DMS79 (cell line): ENCODE measurements at regions not wholly inside any gene's neighbourhood (a gene's known extent, or its start where the extent isn't known, plus 50 kb on each side); places are given as distances from the start of the nearest gene placed in this dataset.
"Not testable (repeated sequence)": the region's sequence is repeated elsewhere in the genome, so short reads cannot be mapped to it uniquely, and the experiment has no call there.

Source experiments
- DNase-seq: peaks from one replicate; lab custom pipeline; 2025; lab: John Stamatoyannopoulos, UW

DNA sequence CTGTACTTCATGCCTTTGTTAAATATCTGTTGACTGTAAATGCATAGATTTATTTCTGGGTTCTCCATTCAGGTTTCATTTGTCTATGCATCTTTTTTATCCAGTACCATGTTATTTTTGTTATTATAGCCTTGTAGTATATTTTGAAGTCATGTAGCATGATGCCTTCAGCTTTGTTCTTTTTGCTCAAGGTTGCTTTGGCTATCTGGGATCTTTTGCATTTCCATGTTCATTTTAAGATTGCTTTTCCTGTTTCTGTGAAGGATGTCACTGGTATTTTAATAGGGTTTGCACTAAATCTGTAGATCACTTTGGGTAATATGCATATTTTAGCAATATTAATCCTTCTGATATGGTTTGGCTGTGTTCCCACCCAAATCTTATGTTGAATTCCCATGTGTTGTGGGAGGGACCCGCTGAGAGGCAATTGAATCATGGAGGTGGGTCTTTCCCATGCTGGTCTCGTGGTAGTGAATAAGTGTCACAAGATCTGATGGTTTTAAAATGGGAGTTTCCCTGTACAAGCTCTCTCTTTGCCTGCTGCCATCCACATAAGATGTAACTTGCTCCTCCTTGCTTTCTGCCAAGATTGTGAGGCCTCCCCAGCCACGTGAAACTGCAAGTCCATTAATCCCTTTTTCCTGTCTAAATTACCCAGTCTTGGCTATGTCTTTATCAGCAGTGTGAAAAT is 302.8 kb upstream of the SEMA3C start:
- DNase-seq = no peak

DNA sequence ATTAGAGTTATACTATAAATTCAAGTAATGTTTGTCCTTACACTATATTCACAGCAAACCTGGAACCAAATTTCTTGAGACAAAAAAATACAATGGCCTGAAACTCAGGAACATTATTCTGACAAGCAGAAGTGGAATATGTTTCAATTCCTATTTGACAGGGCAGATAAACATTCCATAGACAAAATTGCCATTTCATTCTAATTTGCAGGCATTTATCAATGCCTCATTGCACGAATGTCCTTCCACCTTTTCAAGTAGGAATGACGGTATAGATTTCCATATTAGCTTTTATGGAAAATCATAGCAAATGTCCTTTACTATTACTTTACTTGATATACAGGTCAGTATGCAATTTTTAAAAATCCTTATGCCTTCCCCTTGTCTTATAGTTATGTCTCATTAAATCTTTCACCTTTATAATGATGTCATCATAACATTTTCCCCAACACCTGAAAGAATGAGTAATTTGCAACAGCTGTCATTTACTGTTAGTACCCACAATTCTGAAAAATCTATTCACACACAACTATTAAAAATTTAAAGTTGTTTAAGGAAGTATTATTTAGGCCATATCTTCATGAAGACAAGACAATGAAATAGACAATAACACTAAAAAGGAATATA is 299.7 kb upstream of the SEMA3C start:
- DNase-seq = no peak

DNA sequence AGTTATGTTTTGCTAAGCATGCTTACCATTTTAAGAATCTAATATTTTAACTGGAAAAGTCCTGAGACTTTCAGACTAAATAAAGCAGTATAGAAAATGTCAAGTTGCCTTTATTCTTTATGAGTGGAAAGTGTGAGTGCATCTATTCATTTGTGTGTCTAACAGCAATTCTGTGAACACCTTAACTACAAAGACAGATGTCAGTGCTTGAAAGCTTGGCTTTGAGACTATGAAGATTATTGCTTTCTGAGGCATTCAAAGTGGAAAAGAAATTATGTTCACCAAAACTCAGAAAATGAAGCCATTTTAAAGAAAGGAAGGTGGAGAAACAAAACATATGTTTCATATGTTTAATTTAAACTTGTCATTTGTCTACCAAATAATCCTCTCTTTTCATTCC is 294.5 kb upstream of the SEMA3C start:
- no peak for DNase-seq

DNA sequence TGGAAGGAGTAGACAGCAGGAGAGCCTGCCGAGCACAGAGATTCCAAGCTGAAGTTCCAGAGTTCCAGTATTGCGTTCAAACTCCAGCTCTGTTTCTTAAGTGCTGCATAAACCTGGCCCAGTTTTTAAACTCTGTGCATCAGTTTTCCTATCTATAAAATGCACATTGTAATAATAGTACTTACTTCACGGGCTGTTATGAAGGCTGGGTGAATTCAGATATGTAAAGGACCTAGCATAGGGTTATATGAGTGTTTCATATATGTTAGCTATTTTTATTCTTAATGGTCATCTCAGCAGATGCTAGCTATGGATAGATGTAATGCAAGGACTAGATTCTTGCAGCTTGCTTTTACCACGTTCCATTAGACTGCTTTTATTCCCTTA is 293.1 kb upstream of the SEMA3C start:
- DNase-seq = no peak

DNA sequence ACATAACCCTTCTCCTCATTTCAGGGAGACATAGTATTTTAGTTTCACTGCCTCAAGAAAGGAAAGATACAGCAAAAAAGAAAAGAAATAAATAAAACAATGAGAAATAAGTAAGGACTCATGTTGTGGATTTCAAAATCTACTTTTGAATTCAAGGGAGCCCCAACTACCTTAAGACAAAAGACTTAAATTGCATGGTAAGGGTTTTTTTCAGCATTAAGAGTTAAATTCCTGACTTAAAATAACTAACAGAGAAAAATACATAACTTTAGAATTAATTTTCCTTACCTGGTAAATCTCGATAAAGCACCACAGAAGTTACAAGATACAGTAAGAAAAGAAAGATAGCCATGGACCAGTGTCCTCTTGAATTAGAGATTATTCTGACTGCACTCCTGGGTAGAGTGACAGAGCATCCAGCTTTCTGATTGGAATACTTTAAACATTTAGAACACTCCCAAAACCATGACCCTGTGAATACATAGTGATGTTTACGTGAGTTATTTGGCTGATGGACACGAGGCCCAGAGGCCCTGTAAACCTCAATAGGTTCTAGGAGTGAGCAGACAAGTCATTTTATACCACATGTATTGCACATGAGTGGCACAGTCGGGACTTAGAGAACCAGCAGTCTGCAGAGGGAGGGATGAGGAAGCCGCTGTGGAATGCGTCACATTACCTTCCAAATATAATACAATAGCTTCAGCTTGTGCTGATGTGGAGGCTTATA is 292.5 kb upstream of the SEMA3C start:
- DNase-seq = no peak

DNA sequence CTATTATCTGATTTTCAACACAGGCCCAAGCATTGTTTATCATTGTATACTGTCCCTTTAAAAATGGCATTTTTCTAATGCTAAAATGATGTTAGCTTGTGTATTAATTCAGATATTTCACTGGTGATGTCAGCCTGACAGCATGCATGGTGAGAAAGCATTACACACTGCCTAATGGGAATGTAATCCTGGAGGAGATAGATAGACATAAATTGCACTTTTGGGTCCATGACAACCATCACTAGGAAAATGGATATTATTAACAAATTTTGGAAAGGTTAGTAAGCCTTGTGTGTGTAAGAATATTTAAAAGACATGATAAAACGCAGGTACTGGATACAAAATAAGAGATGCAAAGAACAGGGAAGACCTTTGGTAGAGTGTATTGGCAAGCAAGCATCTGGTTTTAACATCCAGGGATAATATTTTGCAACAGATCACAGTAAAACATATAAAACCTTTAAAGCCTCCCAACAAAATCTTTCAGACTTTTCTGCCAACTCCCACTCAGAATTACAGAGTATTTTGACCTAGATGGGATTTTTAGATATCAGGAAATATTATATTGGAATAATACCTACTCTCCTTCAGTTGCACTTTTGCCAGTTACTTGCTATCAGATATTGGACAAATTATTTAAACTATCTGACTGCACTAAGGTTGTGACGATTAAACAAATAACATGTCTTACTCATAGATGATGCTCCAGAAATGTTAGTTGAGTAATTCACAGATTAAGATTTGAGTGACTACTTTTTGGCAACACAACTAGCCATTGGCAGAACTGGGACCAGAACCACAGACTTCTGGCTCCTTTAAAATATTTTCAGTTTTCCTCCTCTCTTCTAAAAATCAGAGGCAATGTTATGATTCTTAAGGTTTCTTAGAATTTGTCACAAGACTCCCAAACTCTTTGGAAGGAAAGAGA is 291.6 kb upstream of the SEMA3C start:
- no peak for DNase-seq

DNA sequence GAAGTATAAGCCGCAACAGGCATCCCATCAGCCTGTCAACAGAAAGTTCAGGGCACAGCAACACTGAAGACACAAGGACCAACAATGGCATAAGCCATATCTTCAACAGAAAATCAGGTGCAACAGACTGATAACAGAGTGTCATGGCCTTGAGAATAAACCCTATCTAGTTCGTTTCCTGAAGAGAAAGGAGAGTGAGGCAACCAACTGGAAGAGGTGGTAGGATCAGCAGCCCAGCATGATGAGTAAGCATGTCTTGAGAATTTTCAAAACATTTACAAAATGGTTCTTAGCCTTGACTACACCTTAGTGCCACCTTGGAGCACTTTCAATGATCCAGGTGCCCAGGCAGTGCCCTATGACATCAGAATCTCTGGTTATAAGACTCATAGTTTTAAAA is 290.2 kb upstream of the SEMA3C start:
- no peak for DNase-seq

DNA sequence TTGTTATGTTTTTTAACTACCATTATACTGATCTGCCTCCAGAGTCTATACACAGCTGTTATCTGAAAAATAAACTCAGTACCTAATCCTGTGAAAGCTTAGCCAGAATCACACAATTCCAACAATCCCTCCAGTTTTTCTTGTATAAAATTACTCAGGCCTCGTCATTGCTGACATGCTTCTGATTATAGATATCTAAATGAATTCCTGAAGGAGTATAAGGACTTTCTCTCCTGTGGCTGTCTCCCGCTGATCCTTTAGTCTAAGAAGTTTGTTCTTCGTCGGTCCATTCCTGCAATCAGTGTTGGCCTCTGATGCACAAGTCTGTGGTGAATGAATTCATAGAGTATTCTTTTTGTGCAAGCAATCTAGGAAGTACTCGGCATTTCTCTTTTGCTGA is 288.9 kb upstream of the SEMA3C start:
- DNase-seq = no peak

DNA sequence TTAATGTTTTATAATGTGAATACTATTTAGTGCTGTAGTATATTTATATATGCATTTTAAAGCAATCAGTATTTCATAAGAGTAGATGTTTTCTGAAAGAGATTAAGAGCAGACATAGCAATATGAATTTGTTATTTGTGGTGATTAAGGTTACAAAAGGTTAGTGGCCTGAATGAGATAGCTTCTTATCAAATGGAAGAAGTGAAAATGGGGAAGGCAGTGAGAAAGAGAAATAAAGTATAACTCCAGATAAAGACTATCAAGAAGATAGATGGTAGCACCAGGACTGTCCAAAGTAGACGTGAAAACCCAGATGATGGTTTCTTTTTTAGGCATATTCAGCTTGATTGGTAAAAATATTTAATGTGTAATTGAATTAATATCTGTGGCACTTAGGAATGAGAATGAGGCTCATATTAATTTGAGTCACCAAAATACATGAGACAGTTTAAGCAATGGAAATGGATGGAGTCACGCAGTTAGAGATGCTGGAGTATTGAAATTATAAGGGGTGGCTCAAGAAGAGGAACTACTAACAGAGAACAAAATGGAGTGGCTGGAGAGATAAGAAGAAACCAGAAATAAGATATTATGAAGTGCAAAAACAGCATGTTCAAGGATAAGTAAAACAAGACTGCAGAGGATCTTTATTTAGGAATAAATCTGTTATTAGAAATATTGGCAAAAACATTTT is 288.0 kb upstream of the SEMA3C start:
- no peak for DNase-seq

DNA sequence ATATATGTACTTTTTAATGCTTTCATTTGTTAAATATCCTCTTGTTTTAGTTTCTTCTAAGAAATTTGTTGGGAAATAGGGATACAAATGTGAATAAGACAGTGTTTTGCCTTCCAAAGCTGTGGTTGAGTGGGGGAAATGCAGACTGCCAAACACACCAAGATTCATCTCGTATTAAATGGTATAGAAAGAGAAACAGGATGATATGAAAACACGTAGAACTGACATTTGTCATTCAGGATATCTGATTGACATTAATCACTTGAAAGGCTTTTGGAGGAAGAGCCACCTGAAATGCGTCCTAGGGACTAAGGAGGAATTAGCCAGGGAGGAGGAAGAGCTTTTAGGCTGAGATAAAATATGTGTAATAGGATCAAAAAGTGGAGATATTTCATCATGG is 287.4 kb upstream of the SEMA3C start:
- DNase-seq = no peak

DNA sequence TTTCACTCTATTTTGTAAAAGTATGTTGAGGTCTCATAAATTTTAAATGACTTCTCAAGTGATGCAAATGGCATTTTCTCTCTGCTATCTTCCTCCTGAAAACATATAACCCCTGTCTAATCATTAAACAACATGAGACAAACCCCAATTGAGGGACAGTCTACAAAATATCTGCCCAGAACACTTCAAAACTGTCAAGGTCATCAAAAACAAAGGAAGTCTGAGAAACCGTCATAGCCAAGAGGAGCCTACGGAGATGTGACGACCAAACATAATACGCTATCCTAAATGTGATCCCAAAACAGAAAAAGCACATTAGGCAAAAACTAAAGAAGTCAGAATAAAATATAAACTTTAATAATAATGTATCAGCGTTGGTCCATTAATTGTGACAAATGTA is 282.3 kb upstream of the SEMA3C start:
- DNase-seq = no peak

DNA sequence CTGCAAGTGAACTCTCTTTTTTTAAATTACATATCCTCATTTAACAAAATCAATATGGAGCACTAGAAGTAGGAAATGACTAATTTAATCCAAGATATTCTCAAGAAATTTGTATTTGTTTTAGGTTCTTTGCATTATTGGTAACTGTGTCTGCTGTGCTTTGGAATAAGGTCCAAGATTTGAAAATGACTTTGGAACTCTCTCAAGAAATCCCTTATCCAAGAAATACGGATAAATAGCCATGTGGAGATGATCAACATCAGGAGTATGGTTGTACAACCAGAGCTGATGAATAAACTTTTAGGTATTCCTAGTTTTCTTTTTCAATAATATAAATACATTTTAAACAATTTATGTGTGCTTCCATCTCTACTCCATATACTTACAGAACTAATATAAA is 279.9 kb upstream of the SEMA3C start:
- no peak for DNase-seq

DNA sequence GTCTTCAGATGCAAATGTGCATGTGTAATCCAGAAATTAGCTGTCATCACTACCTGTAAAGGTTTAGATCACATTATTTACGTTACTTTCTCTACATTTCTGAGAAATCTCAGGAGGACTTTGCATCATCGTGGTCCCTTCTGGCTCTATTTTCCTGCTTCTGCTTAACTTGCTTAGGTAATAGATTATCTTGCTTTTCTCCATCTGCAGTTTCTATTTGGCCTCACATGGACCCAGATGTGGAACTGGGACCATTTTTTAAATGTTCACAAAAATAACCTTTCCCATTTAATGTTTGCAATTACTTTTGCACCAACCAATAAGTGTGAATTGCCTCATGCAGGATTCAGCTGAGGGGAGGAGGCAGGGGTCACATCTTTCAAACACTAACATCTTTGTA is 278.4 kb upstream of the SEMA3C start:
- no peak for DNase-seq

DNA sequence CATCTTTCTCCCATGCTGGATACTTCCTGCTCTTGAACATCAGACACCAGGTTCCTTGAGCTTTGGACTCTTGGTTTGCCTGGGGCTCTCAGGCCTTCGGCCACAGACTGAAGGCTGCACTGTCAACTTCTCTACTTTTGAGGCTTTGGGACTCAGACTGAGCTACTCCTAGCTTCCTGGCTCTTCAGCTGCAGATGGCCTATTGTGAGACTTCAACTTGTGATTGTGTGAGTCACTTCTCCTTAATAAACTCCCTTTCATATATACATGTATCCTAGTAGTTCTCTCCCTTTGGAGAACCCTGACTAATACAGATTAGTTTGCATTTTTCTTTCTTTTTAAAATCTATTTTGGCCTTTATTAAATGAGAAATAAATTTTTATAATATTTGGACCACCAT is 276.2 kb upstream of the SEMA3C start:
- no peak for DNase-seq

DNA sequence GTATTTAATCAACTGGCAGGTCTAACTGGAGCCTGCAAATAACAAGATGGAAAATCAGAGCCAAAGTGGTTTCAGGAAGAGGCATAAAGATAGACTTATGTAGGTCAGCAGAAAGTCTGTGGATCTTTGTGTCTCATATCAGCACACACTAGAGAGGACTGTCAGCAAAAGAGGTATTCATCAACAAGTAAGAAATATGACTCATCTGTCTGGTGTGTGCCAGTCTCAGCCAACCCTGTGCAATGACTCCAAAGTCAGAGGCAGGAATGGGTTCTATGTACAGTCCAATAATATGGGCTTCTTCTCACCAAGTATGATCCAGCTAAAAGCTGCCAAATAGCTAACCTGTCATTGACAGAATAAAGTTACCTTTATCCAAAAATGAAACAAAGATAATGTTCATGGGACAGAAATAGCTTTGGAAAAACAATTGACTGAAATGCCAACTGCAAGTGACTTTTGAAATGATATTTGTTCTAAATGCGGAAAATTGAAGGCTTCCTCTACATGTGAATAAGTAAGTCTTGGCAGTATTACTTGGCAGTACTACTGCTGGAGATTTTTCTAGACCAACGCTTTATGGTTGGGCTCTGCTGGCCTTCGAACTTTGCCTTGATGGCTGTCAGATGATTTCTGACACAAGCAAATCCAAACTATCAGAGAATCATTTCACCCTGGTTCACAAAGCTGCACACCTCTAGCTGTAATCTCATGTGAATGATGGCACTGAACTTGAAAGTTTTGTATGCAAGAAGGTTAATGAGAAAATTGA is 272.3 kb upstream of the SEMA3C start:
- no peak for DNase-seq

DNA sequence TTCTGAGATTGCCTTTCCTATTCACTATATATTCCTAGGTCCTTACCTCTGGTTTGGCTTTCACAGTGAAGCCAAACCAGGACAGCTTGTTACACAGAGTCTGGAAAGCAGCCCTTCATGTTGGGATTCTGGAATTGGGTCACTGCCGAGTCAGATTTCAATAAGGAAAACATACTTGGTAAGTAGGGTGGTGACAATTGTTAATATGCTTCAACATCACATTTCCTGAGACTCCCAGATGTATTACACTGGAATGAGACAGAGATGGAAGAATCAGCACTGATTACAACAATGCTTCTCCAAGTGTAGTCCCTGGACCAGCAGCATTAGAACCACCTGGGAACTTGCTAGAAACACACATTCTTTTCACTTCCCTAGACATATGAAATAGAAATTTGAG is 268.9 kb upstream of the SEMA3C start:
- DNase-seq = no peak

DNA sequence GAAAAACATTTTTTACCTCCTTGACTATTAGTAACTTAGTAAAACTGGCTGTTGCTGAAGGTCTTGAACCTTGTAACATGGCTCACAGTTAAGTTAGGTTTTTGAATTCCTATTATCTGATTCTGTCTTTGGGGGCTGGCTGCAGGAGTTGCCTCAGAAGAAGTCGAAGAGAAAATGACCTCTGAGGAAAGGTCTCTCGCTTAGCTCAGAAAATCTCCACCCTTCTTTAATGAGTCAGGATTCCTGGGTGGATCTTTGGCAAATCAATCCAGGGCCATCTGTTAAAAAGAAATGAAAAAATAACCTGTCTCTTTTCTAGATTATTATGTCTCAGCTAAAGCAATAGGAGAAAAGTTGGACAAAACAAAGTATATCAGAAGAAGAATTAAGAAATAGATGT is 267.8 kb upstream of the SEMA3C start:
- no peak for DNase-seq

DNA sequence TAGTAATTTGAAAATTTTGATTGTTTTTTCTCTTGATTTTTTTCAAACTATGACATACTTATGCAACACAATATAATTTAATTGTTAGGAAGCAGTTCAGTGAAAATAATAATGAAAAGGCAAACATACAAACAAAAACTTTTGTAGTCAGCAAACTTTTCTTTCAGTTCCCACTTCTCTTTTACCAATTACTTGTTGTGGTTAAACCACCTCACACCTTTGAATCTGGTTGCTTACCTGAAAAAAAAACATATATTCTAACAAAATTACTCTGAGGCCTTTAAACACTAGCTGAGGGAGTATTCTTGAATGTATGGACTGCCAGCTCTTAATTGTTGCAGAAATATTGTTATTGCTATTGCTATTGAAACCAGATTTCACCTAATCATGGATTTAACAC is 266.2 kb upstream of the SEMA3C start:
- no peak for DNase-seq

DNA sequence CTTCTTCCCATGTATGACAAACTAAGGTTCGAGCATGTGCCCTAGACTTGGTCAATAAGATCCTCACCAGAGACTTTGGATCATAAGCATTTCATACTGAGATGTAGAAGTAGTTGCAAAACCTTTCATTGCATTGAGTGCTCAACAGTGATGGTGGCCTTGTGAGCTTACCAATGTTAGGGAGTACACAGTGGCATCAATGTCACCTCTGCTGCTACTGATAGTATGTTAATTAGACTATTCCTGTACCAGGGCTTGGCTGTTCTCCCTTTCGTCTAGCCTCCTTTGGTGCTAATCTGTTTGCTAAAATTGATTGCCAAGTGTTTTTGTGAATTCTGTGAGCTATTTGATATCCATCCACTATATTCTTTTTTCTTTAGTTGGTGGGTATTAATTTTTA is 264.5 kb upstream of the SEMA3C start:
- no peak for DNase-seq

DNA sequence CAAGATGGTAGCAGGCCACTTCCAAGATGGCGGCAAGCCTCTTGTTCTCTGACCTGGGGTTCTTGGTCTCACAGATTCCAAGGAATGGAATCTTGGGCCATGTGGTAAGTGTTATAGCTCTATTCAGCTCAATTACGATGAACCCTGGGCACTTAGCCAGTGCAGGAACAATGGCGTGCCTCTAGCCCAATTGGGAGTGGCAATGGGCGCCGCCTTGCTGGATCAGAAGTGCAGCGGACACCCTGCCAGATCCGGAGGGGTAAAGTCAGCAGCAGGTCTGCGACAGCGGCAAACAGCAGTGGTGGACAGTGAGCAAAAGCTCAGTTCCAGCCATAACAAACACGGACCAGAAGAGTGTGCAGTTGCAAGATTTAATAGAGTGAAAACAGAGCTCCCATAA is 263.2 kb upstream of the SEMA3C start:
- not testable (repeated sequence) for DNase-seq

DNA sequence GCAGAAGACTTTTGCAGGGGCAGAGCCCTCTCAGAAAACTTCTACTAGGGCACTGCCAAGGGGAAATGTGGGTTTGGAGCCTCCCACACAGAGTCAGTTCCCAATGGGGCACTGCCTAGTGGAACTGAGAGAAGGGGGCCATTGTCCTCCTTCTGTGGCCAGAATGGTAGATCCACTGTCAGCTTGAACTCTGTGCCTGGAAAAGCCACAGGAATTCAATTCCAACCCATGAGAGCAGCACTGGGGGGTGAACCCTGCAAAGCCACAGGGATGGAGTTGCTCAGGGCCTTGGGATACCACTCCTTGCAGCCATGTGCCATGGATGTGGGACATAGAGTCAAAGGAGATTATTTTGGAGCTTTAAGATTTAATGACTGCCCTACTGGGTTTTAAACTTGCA is 262.2 kb upstream of the SEMA3C start:
- DNase-seq = no peak
